ENCODE measurements at regions not wholly inside any gene's neighbourhood (a gene's known extent, or its start where the extent isn't known, plus 50 kb on each side); places are given as distances from the start of the nearest gene placed in this dataset.

DNA sequence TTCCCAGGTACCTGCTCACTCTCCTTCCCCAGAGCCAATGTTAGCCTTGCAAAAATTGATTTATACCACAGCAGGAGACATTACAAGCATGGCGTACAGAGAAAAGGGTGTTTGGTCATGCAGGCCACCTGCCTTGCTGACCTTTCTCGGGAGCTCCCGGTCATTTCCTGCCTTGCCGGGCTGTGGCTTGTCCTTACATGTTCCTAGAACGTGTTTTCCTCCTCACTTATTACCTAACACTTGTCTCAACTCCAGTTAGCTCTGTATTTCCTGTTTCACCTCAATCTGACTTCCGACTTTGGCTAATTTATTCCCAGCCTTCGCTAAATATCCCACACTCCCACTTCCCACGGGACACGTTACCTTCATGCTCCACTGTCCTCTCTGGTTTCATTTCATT lies 282.5 kb downstream of the ICE1 start:
- TF ChIP-seq, protein P1, sequence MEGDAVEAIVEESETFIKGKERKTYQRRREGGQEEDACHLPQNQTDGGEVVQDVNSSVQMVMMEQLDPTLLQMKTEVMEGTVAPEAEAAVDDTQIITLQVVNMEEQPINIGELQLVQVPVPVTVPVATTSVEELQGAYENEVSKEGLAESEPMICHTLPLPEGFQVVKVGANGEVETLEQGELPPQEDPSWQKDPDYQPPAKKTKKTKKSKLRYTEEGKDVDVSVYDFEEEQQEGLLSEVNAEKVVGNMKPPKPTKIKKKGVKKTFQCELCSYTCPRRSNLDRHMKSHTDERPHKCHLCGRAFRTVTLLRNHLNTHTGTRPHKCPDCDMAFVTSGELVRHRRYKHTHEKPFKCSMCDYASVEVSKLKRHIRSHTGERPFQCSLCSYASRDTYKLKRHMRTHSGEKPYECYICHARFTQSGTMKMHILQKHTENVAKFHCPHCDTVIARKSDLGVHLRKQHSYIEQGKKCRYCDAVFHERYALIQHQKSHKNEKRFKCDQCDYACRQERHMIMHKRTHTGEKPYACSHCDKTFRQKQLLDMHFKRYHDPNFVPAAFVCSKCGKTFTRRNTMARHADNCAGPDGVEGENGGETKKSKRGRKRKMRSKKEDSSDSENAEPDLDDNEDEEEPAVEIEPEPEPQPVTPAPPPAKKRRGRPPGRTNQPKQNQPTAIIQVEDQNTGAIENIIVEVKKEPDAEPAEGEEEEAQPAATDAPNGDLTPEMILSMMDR (IDR thresholded peaks at IDR 0.05): no peak
- TF ChIP-seq POLR2A (IDR thresholded peaks at IDR 0.05): no peak

All from adrenal gland (tissue), 5 donors.